Fibroblast of lung (primary cell): ENCODE measurements at regions not wholly inside any gene's neighbourhood (a gene's known extent, or its start where the extent isn't known, plus 50 kb on each side); places are given as distances from the start of the nearest gene placed in this dataset.

ENCODE experiments used
- DNase-seq, 2 donors: peaks; one replicate each; pipeline versions ENCODE4 v3.0.0 to v3.0.0-alpha.2; 2010; ENCODE audit warnings: low read depth in 2 of 2
- H2AFZ ChIP-seq: 2 replicates; pipeline ENCODE4 v1.5.1; 2012; ENCODE audit warnings: low read length, control low read depth, inconsistent platforms
- H3K27ac ChIP-seq: 2 replicates; pipeline ENCODE4 v1.5.1; 2011; ENCODE audit warnings: low read length, control low read depth; ENCODE audit not compliant: insufficient read depth
- H3K27me3 ChIP-seq: 2 replicates; pipeline ENCODE4 v1.5.1; 2011; ENCODE audit warnings: mild to moderate bottlenecking, low read length; ENCODE audit not compliant: control insufficient read depth, insufficient read depth
- H3K36me3 ChIP-seq: 2 replicates; pipeline ENCODE4 v1.5.1; 2011; ENCODE audit warnings: low read length; ENCODE audit not compliant: control insufficient read depth, insufficient read depth
- H3K4me1 ChIP-seq: 2 replicates; pipeline ENCODE4 v1.5.1; 2011; ENCODE audit warnings: low read length; ENCODE audit not compliant: control insufficient read depth, insufficient read depth; ENCODE audit errors: extremely low read depth
- H3K4me2 ChIP-seq: 2 replicates; pipeline ENCODE4 v1.5.1; 2011; ENCODE audit warnings: low read length, control low read depth; ENCODE audit not compliant: insufficient read depth; ENCODE audit errors: extremely low read depth
- H3K4me3 ChIP-seq, 4 experiments: fragments of 200-600 bp in 1 of 4; sonication (generic) in 1 of 4; replicated peaks in 1 of 4; 2 replicates each; pipeline ENCODE4 v1.5.1; 2011 to 2016; ENCODE audit warnings: low read length in 4 of 4, low read depth in 3 of 4, mild to moderate bottlenecking in 3 of 4, control low read depth in 2 of 4, inconsistent platforms in 1 of 4, mixed read lengths in 1 of 4; ENCODE audit not compliant: insufficient read depth in 1 of 4; ENCODE audit errors: control extremely low read depth in 1 of 4
- H3K79me2 ChIP-seq: 2 replicates; pipeline ENCODE4 v1.5.1; 2012; ENCODE audit warnings: mild to moderate bottlenecking, low read length, inconsistent platforms; ENCODE audit not compliant: control insufficient read depth, insufficient read depth
- H3K9ac ChIP-seq: 2 replicates; pipeline ENCODE4 v1.5.1; 2011; ENCODE audit warnings: mild to moderate bottlenecking, low read length, control low read depth; ENCODE audit not compliant: insufficient read depth
- H3K9me3 ChIP-seq: 2 replicates; pipeline ENCODE4 v1.5.1; 2012; ENCODE audit warnings: low read depth, low read length; ENCODE audit not compliant: control insufficient read depth, insufficient read depth
- H4K20me1 ChIP-seq: 2 replicates; pipeline ENCODE4 v1.5.1; 2011; ENCODE audit warnings: low read length; ENCODE audit not compliant: control insufficient read depth, insufficient read depth; ENCODE audit errors: extremely low read depth
- CTCF ChIP-seq, 2 donors: IDR thresholded peaks in 1 of 2; conservative IDR thresholded peaks in 1 of 2; 1 replicate in 1 of 2; 2 replicates in 1 of 2; pipeline ENCODE4 v1.5.1; 2011 to 2012; ENCODE audit warnings: low read length in 2 of 2, control low read depth in 1 of 2, inconsistent platforms in 1 of 2, low read depth in 1 of 2, mild to moderate bottlenecking in 1 of 2
- EZH2 ChIP-seq: IDR thresholded peaks from 2 replicates; pipeline ENCODE4 v1.5.1; 2012; ENCODE audit warnings: low read length, control low read depth, mild to moderate bottlenecking; ENCODE audit errors: missing control alignments

DNA sequence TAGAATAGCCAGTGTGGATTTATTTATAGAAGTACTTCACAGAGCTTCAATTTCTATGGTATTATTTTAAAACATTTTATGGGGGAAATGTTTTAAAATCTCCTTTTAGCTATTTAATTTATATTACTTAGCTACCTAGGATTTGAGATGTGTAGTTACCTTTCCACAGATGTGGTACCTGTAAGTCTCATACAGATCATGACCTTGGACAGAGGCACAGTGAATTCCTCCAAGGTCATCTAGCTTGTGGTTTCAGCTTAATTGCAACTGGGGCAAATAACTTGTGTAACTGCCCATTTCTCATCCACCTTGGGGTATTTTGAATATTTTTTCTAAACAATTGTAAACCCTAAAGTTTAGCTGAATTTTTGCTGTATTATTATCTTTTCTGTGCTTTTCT is 89.2 kb downstream of the DMRTA1 start:
- H3K4me1 ChIP-seq, result no peaks in the 10 kb centered on the region

GRCh38 chr9:22537721-22538120 is 91.1 kb downstream of the DMRTA1 start:
- no peaks in the 10 kb centered on the region for H3K9me3 ChIP-seq
- DNase-seq, result no peak
- H3K4me1 ChIP-seq, result no peaks in the 10 kb centered on the region
- no peaks in the 10 kb centered on the region for H3K79me2 ChIP-seq
- no peak overlapping the region for H3K4me2 ChIP-seq
- H4K20me1 ChIP-seq, result no peaks in the 10 kb centered on the region
- no peaks in the 10 kb centered on the region for H3K36me3 ChIP-seq
- H3K27me3 ChIP-seq, result no peaks in the 10 kb centered on the region
- H3K27ac ChIP-seq, result no peak overlapping the region
- no peak overlapping the region for H2AFZ ChIP-seq
- H3K4me3 ChIP-seq, result no peak overlapping the region
- H3K9ac ChIP-seq, result no peak overlapping the region
- no peak for TF ChIP-seq EZH2
- TF ChIP-seq CTCF (conservative IDR thresholded peaks at IDR 0.05 in 1 of 2, IDR thresholded peaks at IDR 0.05 in 1 of 2; ENCODE audit: low read depth in 1 of 2, low read length in 2 of 2), result no peak

More for the DNA sequence above, 89.2 kb downstream of the DMRTA1 start:
- Histone ChIP-seq H2AFZ (no peak overlapping the region), H3K9me3 (no peaks in the 10 kb centered on the region), H4K20me1 (no peaks in the 10 kb centered on the region), H3K4me3 (no peak overlapping the region), H3K27ac (no peak overlapping the region), H3K9ac (no peak overlapping the region), H3K79me2 (no peaks in the 10 kb centered on the region), H3K27me3 (no peaks in the 10 kb centered on the region), H3K4me2 (no peak overlapping the region), H3K36me3 (no peaks in the 10 kb centered on the region)
- DNase-seq, result no peak
- TF ChIP-seq EZH2 (no peak), CTCF (conservative IDR thresholded peaks at IDR 0.05 in 1 of 2, IDR thresholded peaks at IDR 0.05 in 1 of 2; ENCODE audit: low read depth in 1 of 2, low read length in 2 of 2) (no peak)

DNA sequence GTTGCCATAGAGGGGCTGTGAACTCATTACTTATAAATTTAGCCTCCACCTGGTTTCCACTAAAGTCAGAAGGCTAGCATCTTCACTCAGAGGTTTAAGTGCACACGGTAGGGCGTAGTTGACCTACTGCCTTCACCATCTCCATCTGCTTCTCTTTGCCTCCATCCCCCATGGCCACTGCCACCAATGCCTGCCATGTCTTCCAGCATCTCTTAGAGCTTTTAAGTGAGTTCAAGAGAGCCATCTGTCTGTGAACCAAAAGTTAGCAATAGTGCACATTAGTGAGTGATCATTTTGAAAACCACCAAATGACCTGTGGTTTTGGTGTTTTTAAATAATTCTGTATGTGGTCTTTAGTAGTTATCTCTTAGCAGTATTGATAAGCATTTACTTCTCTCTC is 102.0 kb downstream of the DMRTA1 start:
- Histone ChIP-seq H3K4me2 (no peak overlapping the region), H3K79me2 (no peaks in the 10 kb centered on the region), H3K4me3 (no peak overlapping the region), H3K9me3 (no peaks in the 10 kb centered on the region), H3K27ac (no peak overlapping the region), H3K9ac (no peak overlapping the region), H3K4me1 (no peaks in the 10 kb centered on the region), H4K20me1 (no peaks in the 10 kb centered on the region), H3K36me3 (no peaks in the 10 kb centered on the region), H3K27me3 (no peaks in the 10 kb centered on the region), H2AFZ (no peak overlapping the region)
- DNase-seq, result no peak
- TF ChIP-seq EZH2, result no peak
- no peak for TF ChIP-seq CTCF (conservative IDR thresholded peaks at IDR 0.05 in 1 of 2, IDR thresholded peaks at IDR 0.05 in 1 of 2; ENCODE audit: low read depth in 1 of 2, low read length in 2 of 2)
